HepG2 (cell line): ENCODE measurements at regions not wholly inside any gene's neighbourhood (a gene's known extent, or its start where the extent isn't known, plus 50 kb on each side); places are given as distances from the start of the nearest gene placed in this dataset.

Experiments
- CENPT ChIP-seq: sonication (generic); formaldehyde crosslinking; IDR thresholded peaks from 2 replicates; pipeline ENCODE4 v1.8.0; 2022; ENCODE audit warnings: low read depth, mild to moderate bottlenecking, moderate library complexity, missing genetic modification reagents
- DMAP1 ChIP-seq: IDR thresholded peaks from 2 replicates; pipeline ENCODE4 v1.6.1; 2016
- DNMT1 ChIP-seq: sonication (generic); formaldehyde crosslinking; IDR thresholded peaks from 2 replicates; pipeline ENCODE4 v1.5.1; 2020; ENCODE audit warnings: mild to moderate bottlenecking, missing genetic modification reagents
- EHMT2 ChIP-seq: fragments of 200-600 bp; sonication (generic); IDR thresholded peaks from 2 replicates; pipeline ENCODE4 v1.7.0; 2017; ENCODE audit warnings: antibody characterized with exemption, low read depth, low read length, borderline replicate concordance
- HMGXB3 ChIP-seq: sonication (generic); formaldehyde crosslinking; IDR thresholded peaks from 2 replicates; pipeline ENCODE4 v1.4.0; 2020; ENCODE audit warnings: missing genetic modification reagents, borderline replicate concordance
- LBX2 ChIP-seq: sonication (generic); formaldehyde crosslinking; IDR thresholded peaks from 2 replicates; pipeline ENCODE4 v1.5.0; 2020; ENCODE audit warnings: missing genetic modification reagents, mild to moderate bottlenecking, borderline replicate concordance
- MZF1 ChIP-seq: sonication (generic); formaldehyde crosslinking; IDR thresholded peaks from 2 replicates; pipeline ENCODE4 v1.8.1; 2023; ENCODE audit warnings: mild to moderate bottlenecking, missing genetic modification reagents, borderline replicate concordance
- NAIF1 ChIP-seq: sonication (generic); formaldehyde crosslinking; IDR thresholded peaks from 2 replicates; pipeline ENCODE4 v1.5.0; 2020; ENCODE audit warnings: mild to moderate bottlenecking, missing genetic modification reagents, borderline replicate concordance
- PAXIP1 ChIP-seq: sonication (generic); formaldehyde crosslinking; conservative IDR thresholded peaks from 2 replicates; pipeline ENCODE4 v1.4.0; 2020; ENCODE audit warnings: mild to moderate bottlenecking, missing genetic modification reagents, moderate library complexity
- POLR2G ChIP-seq: fragments of 200-400 bp; formaldehyde crosslinking; IDR thresholded peaks from 2 replicates; pipeline ENCODE4 v1.6.1; 2018; ENCODE audit warnings: mild to moderate bottlenecking, low read depth, low read length, moderate library complexity
- RFX5 ChIP-seq: IDR thresholded peaks from 2 replicates; pipeline ENCODE4 v1.6.1; 2011; ENCODE audit warnings: low read depth, low read length, improper control_type of control experiment
- TEAD3 ChIP-seq: optimal IDR thresholded peaks from 2 replicates; pipeline ENCODE3; 2016; ENCODE audit warnings: borderline replicate concordance
- TEF ChIP-seq: sonication (generic); formaldehyde crosslinking; IDR thresholded peaks from 2 replicates; pipeline ENCODE4 v1.5.0; 2020; ENCODE audit warnings: missing genetic modification reagents
- ZMYM2 ChIP-seq: sonication (generic); formaldehyde crosslinking; IDR thresholded peaks from 2 replicates; pipeline ENCODE4 v1.8.0; 2022; ENCODE audit warnings: mild to moderate bottlenecking, missing genetic modification reagents
- ZMYM4 ChIP-seq: sonication (generic); formaldehyde crosslinking; IDR thresholded peaks from 2 replicates; pipeline ENCODE4 v1.8.1; 2023; ENCODE audit warnings: mild to moderate bottlenecking, missing genetic modification reagents
- ZNF460 ChIP-seq: sonication (generic); formaldehyde crosslinking; IDR thresholded peaks from 2 replicates; pipeline ENCODE4 v1.5.1; 2020; ENCODE audit warnings: missing genetic modification reagents, mild to moderate bottlenecking, borderline replicate concordance
- ZNF546 ChIP-seq: sonication (generic); formaldehyde crosslinking; conservative IDR thresholded peaks from 2 replicates; pipeline ENCODE4 v1.8.1; 2023; ENCODE audit warnings: mild to moderate bottlenecking, missing genetic modification reagents

GRCh38 chr3:81887448-81887847, 126.0 kb upstream of the GBE1 start (continued):
- TF ChIP-seq PAXIP1 (peak; percentile 34), TEF (no peak), TEAD3 (no peak), DMAP1 (CRISPR knock-in tag) (no peak), CENPT (CRISPR knock-in tag) (no peak), ZMYM2 (CRISPR knock-in tag) (no peak), ZMYM4 (0 out of 2 replicates have a peak, but pooled peaks have one; percentile 18), POLR2G (no peak), DNMT1 (CRISPR knock-in tag) (no peak), RFX5 (no peak), LBX2 (CRISPR knock-in tag) (no peak), NAIF1 (CRISPR knock-in tag) (no peak), EHMT2 (no peak), ZNF546 (no peak), ZNF460 (CRISPR knock-in tag) (no peak), MZF1 (CRISPR knock-in tag) (no peak), HMGXB3 (CRISPR knock-in tag) (no peak)
